HT1080 (cell line): ENCODE measurements at regions not wholly inside any gene's neighbourhood (a gene's known extent, or its start where the extent isn't known, plus 50 kb on each side); places are given as distances from the start of the nearest gene placed in this dataset.
"Not testable (repeated sequence)": the region's sequence is repeated elsewhere in the genome, so short reads cannot be mapped to it uniquely, and the experiment has no call there.

ENCODE experiments used
- DNase-seq: peaks from one replicate; pipeline ENCODE4 v3.0.0-alpha.2; 2015; ENCODE audit warnings: low read depth

DNA sequence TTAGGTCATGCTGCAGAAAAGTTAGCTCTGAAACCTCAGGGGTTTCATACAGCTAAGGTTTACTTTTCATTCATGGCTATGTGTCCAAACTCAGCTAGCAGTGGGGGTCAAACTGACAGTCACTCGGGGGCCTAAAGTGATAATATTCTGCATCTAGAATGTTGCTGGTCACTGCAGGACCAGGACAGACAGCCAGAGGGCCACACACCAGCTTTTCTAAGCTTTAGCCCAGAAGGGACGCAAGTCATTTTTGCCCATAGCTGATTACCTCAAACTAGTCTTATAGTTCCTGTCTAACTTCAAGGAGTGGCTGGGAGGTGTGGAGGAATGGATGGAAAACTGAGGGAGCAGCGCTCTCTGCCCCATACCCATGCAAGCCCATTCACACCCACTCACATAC lies 163.0 kb upstream of the NLRP1 start:
- DNase-seq, result no peak

DNA sequence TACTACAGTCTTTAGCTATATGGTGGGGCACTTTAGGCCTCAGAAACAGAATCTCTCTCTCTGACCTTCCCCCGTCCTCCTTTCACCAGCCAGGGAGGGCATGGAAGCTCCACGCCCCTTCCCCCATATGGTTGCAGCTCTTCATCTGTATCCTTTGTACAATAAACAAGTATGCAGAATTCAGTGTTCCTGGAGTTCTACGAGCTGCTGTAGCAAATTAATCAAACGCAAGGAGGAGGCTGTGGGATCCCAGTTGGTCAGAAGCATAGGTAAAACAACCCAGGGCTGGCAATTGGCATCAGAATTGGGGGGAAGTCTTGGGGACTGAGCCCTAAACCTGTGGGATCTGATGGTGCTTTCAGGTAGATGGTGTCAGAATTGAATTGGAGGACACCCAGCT lies 163.7 kb upstream of the NLRP1 start:
- DNase-seq, result no peak

DNA sequence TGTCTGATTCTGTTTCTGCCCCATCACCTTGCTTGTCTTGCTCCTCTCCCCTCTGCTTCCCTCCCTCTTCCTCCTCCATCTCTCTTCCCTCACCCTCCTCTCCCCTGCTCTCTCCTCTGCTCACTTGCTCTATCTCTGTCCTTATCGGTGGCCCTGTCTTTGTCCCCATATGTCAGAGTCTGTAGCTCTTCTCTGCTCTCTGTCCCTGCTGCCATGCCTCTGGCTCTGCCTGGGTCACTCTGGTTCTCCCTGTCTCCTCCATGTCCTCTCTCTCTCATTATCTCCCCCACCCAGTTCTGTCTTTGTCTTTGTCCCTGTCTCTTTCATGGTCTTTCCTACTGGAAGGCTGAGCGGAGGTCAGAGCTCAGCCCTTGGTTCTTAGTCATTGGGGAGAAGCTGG lies 169.1 kb upstream of the NLRP1 start:
- DNase-seq, result no peak

DNA sequence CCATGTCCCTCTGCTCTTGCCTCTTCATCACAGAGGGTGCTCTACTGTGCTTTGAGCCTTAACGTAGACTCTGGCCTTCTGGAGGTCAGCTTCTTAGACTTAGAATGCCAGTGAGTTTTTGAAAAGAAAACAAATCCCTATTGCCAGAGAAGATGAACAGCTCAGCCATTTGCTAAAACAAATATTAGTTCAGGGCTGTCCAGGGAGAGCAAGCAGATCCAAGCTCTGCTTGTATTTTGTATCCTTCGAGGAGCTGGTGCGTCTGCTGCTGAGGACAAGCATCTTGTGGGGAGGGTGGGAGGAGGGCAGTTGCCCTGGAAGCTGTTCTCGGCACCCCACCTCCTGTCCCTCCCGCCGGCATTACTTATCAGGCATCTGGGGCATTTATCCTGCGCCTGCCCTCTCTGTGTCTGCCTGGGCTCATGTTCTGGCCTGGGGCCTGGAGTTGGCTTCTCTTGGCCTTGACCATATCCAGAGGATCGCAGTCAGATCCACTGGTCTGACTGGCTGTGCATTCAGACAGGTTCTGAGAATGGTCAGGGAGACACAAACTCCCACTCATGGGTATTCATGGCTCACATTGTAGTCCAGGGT lies 173.1 kb upstream of the NLRP1 start:
- DNase-seq, result no peak

DNA sequence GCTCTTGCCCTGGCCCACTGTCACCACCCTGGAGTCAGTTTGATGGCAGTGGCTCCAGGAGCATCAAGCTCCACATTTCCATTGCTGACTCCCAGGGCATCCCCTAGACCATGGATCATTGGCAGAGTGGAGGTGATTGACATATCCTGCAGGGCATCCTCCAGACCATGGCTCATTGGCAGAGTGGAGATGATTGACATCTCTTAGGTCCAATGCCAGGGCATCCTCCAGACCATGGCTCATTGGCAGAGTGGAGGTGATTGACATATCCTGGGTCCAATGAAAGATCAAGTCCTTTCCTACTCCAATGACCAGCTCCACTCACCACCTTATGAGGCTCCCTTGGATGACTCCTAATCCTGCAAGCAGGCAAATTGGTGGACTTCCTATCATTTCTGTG lies 174.3 kb upstream of the NLRP1 start:
- DNase-seq, result peak; percentile 62

DNA sequence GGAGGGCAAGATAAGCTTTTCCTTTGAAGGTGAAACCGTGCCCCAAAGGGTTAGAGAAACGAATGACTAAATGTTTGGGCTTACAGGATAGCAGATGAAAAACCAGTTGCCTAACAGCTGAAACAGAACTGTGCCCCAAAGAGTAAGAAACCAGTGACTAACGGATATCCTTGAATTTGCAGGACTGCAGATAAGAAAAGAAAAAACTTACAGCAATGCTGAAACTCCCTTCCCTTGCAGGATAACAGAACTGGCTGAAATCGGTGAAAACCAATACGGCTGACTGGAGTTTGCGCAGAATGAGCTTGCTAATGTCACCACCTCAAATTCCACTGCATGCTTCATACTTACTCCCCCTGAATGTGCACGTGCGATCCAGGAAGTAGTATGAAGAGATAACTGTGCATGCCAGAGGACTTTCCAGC lies 175.2 kb upstream of the NLRP1 start:
- DNase-seq, result peak; percentile 36

DNA sequence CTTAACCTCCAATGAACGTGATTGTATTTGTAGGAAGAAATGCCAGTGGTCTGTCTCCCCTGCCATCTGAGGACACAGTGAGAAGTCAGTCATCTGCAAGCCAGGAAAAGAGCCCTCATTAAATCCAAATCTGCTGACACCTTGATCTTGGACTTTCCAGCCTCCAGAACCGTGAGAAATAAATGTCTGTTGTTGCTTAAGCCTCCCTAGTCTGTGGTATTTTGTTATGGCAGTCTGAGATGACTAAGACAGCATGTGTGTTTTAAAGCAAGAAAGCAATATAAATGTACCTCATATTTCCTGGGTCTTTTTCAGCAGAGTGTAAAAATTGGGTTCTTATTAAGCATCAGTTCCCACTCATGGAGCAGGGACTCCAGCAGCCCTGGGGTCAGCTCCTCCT lies 177.9 kb upstream of the NLRP1 start:
- DNase-seq, result no peak

DNA sequence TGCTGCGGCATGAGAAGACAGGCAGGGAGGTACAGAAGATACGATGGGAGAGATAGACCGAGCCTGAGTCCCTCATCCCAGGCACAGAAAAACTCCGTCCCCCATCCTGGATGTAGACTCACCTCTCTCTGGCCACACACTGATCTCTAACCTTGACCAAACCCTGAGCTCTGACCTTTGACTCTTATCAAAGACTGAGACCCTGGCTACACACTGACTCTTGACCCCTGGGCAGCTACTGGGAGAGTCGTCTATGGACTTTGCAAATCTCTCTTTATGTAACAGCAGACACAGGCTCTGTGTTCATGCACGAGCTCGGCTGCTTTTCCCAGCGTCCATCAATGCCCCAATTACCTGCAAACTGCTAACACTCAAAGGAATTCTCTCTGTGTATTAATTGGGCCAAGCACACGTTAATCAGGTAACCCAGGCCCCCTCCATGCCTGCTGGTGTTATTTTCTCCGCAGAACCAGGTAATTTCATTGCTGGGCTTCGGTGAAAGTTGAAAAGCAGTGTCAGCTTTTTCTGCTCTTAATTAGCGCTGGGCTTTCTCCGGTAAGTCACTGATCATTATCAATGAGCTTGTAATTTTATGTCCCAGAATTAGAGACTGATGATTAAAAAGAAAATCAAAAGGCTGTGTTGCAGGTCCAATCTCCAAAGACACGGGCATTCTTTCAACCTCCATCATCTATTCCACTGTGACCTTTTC lies 179.4 kb upstream of the NLRP1 start:
- DNase-seq, result no peak

DNA sequence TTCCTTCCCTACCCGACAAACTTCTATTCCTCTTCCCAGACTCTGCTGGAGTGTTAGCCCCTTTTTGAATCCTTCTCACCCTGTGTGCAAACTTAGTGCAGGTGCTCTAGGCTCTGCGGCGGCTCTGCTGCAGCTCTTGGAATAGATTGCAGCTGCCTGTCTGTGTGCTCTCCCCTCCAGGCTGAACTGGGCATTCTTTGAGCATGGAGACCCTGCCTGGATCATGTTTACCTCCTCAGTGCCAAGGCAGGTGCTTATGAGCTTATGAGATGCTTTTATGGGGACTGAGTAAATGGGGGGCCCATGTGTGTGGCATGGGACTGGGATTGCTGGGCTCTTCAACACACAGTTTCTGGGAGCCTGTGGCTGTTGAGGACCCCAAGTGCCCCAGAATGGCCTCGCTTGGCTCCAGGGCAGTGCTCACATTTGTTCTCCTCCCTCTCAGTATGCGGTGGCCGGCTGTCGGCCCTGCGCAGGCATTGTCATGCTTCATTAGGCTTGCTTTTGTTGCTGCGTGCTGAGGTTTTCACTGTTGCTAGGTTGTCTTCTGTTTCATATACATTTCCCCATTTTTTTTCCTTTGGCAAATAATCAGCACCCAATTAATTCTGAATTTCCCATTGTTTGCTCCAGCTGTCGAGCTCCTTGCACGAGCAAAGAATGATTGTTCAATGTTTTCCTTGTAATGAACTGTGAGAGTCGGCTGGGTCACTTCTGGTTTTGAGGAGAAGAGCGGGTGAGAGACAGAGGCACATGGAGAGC lies 185.5 kb upstream of the NLRP1 start:
- no peak for DNase-seq

DNA sequence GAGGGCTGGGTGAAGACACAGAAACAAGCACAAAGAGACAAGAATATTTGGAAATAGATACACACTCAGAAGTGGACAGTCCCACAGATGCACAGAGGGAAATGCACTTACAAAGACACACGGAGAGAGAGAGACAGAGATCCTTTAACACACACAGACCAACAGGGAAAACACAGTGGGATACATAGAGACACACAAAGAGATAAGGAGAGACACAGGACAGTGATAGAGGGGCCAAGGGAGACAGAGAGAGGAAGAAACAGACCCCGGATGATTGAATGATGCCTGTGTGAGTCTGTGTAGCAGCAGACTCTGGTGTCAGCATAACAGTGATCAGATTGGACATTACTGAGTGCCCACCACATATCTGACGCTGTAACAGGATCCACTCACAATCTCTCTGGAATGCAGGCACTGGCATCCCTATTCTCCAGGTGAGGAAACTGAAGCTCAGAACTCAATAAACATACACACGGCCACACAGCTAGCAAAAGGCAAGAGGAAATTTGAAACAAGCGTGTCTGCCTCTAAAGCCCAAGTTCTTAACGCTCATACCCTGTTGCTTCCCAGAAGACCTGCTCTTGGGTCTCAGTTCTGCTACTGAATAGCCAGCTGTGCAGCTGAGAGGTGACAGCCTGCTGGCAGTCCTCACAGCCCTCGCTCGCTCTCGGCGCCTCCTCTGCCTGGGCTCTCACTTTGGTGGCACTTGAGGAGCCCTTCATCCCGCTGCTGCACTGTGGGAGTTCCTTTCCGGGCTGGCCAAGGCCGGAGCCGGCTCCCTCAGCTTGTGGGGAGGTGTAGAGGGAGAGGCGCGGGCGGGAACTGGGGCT lies 186.3 kb upstream of the NLRP1 start:
- DNase-seq, result no peak

DNA sequence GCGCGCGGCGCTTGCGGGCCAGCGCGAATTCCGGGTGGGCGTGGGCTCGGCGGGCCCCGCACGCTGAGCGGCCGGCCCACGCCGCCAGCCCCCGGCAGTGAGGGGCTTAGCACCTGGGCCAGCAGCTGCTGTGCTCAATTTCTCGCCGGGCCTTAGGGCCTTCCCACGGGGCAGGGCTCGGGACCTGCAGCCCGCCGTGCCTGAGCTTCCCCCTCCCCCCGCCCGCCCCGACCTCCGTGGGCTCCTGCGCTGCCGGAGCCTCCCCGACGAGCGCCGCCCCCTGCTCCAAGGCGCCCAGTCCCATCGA lies 186.9 kb upstream of the NLRP1 start:
- DNase-seq, result not testable (repeated sequence)

DNA sequence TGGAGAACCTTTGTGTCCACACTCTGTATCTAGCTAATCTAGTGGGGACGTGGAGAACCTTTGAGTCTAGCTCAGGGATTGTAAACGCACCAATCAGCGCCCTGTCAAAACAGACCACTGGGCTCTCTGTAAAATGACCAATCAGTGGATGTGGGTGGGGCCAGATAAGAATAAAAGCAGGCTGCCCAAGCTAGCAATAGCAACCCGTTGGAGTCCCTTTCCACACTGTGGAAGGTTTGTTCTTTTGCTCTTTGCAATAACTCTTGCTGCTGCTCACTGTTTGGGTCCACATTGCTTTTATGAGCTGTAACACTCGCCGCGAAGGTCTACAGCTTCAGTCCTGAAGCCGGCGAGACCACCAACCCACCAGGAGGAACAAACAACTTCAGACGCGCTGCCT lies 187.7 kb upstream of the NLRP1 start:
- peak; percentile 26 for DNase-seq

DNA sequence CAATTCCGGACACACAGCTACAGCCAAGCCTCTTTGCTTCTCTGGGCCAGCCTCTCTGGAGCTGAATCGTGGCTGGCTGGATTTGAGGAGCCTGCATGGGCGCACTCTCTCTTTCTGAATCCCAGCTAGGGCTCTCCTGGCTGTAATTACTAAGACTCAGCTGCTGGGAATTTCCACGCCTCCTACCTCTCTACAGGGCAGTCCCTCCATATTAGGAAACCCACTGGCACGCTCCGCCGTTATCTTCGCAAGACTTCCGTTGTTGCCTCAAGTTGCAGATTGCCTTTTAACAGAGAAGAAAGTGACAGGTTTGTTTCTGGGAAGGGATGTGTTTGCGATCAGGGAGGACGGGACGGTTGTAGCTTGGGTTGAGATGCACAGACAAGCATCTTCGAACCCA lies 188.4 kb upstream of the NLRP1 start:
- peak; percentile 59 for DNase-seq

DNA sequence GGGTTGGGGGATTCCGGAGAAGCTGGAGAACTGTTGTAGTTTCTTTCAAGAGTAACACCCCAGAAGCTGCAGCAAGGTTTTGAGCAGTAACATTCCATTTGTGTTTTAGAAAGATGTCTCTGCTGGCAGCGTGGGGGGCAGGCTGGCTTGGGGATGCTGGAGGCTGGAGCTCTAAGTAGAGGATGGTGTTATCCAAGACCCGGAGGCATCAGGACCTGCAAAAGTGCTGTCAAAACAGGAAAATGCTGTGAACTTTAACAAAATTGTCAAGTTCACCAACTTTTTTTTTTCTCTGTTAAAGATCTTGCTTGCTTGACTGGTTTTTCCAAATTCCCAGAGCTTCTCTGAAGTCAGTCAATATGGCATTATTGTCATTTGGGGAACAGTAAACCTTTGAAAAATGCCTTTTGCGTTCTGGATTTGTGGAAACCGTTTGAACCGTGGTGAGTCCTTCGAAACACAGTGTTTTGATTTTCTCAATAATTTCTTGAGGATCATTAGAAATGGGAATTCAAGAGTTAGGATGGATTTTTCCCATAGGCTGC lies 189.6 kb upstream of the NLRP1 start:
- no peak for DNase-seq

DNA sequence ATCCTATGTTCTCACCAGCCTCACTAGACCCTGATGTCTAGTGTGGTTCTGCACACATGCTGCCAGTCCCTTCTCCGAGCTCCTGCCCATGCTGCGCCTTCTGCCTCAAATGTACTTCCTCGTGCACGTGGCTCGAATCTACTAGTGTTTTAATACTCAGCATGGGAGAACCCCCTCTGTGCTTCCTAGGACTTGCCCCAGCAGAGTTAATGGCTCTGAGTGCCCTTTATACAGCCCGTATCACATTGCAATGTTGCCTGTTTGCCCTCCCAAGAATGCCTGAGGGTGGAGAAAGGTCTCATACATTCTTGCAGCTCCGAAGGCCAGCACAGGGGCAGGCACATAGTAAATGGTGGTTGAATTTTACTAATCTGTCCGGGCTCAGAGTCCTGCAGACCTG lies 190.8 kb upstream of the NLRP1 start:
- no peak for DNase-seq

DNA sequence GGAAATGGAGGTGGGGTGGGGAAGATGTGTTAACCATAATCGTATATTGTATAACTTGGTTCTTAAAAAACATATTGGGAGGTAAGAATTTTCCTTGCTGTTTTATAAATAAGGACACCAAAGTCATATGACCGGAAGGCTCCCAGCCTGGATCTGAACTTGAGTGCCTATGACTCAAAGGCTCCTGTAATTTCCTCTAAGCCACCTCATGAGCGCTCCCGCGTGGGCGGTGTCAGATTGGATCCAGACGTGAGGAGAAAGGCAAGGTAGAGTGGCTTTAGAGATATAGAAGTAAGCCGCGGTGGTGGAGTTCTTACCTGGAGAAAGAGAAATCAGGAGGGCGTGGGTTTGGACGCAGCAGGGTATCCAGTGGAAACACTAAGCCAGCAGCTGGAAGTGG lies 196.2 kb upstream of the NLRP1 start:
- DNase-seq, result peak; percentile 70

DNA sequence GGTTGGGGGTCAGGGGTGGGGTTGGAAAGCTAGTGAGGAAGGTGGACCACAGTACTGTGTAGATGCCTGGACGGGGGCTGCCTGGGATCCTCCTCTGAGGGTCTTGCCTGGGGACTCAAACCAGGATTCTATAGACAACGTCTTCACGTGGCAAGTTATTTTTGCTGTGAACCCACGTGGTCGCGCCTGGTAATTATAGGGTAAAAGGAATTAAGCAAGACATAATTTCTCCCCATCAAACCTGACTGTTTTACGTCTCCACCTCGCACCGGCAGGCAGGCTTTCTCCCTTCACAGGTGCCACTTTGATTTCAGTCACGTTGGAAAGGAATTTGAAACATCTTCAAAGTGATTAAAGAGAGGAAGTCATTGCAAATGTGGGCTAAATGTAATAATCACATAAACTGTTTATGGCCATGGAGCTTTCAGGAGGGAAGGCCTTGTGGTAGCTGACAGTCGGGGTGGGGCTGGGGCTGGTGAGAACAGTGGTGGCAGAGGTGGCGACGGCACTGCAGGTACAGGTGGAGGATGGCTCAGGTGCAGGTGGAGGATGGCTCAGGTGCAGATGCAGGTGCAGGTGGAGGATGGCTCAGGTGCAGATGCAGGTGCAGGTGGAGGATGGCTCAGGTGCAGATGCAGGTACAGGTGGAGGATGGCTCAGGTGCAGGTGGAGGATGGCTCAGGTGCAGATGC lies 197.1 kb upstream of the NLRP1 start:
- no peak for DNase-seq

DNA sequence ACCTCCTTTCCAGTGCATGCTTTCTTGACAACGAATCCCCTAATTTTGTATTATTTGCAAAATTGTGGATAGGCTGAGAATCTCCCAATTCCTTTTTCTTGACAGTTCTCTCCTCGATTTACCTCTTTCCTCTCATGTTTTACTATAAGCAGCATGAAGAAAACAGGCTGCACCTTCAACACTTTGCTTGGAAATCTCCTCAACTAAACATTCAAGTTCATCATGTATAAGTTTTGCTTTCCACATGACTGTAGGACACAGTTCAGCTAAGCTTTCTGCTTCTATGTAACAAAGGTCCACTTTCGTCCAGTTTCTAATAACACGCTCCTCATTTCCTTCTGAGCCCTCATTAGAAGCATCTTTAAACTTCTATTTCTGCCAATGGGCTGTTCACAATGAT lies 199.0 kb upstream of the NLRP1 start:
- DNase-seq, result no peak

DNA sequence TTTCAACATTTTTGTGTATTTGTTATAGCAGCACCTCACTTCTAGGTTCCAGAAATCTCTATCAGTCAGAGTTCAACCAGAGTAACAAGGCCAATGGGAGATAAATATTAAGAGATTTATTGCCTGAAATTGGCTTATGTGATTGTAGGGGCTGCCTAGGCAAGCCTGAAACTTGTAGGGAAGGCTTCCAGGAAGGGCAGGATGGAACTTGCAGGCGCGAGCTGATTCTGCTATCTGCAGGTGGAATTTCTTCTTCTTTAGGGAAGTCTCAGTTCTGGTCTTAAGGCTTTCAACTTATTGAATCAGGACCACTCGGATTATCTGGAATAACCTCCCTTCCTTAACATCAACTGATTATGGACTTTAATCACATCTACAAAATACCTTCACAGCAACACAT lies 199.5 kb upstream of the NLRP1 start:
- DNase-seq, result no peak

DNA sequence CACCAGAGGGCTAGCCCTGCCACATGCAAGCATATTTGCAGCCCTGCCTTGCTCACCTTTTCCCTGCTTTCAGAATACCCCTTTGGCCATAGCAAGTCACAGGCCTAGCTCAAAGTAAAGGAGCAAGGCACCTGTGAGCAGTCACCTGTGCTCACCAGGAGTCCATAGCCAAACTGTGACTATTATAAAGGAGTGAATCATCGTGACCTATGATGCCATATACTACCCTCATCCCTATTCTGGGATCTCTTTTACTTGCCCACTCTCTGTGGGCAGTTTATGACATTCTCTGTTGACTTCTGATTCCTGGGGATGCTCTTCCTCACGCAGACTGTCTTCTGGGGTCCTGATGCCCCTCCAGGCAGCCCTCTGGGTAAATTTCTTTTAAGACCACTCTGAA lies 200.5 kb upstream of the NLRP1 start:
- no peak for DNase-seq

DNA sequence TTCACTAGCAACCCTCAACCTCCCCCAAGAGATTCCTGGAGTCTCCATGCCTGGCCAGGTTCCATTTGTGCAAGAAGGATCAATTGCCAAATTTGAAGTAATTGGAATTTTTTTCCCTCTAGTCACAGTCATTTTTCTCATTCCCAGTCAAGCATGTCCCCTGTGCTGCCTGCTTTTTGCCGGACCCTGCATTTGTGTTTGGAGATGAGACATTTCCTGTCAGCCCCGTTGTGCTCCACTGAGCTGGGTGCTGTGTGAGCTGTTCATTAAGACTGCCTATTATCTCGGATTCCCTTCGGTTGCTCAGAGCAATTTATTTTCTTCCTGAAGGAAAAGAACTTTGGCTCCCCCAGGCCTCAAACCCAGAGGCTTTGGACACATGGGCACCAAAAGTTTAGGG lies 201.0 kb upstream of the NLRP1 start:
- peak; percentile 81 for DNase-seq
